ENCODE measurements at regions not wholly inside any gene's neighbourhood (a gene's known extent, or its start where the extent isn't known, plus 50 kb on each side); places are given as distances from the start of the nearest gene placed in this dataset.

DNA sequence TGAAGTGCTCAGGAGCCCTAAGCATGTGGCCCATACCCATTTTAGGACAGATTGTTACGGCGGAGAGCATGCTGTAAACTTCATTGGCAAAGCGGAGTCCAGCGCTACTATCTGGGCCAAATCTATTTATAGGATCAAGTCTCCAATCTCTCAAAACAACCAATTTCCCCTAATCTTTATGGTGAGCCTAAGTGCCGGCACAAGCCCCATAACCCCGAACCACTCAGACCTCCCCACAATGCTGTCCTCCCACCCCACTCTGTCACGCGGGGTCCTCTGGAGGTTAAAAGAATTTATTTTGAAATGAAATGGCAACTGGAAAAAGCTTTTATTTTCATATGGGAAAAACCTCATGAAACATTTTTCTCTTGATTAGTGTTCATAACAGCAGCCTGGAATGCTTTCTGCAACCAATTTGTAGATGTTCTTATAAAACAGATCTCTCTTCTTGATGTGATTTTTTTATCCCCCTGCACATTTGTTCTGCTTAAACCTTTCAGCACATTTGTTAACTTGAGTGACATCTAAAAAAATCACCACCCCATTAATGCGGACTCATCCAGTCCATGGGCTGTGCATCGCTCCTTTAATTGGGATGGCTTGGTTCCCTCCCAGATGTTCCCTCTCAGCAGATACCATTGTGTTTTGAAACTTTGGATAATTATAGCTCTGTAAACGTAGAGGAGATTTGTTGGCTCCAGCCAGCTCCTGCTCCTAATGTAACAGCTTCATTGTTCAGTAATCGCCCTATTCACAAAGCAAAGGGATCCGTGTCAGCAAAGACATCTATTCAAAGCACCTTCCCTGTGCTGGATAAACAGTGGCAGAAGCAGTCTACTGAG lies 323.6 kb downstream of the CD83 start:
- no peak for DNase-seq

DNA sequence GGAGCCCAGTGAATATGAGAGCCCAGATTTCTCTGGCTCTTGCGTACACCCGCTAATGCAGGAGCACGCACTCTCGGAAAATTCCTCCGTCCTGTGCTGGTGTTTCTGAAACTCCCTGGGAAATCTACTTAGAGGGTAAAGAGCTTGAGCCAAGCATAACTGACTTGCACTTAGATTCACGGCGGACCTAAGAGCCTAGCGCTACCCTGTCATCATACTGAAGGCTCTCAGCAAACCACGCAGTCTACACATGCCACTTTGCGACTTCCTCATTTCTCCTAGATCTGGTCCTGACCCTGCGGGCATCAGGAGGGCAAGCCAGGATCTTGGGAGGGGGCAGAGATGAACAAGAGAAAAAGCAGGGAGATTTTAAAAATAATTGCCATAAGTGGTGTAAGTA lies 324.7 kb downstream of the CD83 start:
- DNase-seq: no peak

DNA sequence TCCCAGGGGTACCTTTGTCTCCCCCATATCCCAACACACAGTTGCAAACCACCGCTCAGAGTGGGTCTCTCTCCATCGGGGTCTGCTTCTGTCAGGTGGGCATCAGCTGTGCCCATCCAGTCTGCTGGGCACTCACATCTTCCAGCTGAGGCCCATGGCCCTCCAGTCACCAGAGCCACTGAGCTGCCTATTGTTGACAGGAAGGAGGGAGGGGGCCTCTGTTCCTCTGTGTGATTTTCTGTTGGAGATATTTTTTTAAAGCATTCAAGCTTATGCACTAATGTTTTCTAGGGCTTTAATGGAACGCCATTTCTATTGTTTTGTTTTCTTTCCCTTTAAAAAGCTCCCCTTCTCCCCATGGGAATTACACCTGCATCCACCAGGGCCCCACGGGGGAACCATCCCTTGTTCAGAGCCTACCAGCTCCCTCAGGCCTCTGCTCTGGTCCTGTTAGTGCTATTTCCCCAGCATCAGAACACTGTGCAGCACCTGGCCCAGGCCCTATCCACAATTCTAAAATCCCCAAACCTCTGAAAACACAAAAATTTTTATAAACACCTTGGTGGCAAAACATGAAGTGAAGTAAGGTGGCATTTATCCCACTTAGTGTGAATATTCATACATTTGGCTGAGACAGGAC lies 326.2 kb downstream of the CD83 start:
- no peak for DNase-seq

DNA sequence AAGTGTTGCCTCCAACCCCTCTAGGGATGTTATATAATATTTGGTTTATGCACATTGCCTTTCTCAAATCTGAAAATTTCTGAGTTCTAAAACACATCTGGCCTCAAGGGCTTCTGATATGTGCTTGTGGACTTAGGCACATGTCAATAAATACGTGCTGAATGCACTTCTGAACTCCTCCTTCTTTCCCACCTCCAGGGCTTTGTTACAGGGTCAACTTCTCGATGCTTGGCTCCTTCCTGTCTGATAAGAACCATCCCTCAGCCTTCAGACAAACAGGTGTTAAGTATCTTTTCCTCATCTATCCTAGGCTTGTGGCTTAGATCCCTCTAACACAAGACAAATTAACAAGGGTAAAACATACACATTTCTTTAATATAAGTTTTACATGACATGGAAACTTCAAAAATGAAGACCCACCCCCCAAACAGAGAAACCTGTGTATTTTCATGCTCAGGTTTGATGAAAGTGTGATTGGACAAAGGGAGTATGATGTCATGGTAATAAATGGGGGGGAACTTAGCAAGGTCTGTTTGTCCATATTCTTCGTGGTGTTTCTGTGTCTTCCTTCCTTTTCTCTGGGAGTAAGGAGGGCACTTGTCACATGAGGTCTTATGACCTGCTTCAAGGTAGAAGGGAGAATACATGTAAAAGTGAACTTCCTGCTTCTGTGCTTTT lies 326.9 kb downstream of the CD83 start:
- DNase-seq: no peak

DNA sequence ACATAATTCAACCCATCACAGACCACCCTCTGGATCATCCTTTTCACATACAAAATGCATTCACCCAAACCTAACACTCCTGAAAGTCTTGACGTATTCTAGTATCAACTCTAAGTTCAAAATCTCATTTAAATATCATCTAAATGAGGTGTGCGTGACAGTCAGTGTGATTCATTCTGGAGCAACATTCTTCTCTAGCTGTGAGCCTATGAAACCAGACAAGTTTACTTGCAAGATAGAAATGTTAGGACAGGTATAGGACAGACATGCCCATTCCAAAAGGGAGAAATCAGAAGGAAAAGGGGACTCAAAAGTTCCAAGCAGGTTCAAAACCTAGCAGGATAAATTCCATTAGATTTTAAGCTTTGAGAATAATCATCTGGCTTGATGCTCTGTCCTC lies 329.7 kb downstream of the CD83 start:
- no peak for DNase-seq

DNA sequence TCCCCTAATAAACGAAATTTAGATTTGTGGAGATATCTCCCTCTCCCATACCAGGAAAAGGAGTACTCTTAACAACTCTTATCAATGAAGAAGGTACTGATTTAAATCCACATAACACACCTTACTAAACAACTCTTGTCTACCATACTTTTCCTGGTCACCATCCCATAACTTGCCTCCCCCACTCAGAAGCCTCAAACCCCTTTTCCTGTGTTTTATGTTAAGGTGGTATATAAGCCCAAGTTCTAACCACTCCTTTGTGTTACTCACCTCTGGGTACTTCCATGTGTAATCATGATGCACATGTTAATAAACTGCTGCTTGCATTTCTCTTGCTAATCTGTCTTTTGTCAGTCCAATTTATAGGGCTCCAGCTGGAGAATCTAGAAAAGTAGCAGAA lies 330.7 kb downstream of the CD83 start:
- DNase-seq: no peak

DNA sequence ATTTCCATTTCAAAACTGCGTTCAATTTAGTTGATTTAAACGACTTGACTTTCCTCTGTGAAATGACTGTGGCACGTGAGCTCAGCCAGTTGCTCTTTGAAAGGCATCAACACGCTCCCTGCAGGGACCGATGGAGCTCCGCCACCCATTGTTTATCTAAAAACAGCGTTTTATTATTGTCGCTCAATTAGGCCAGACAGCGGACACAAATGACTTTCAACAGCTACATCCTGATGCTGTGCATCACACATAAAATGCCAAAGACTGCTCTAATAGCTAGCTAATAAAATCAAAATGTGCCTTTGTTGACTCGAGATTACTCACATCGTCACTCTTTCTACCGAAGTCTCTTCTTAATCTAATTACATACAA lies 332.5 kb downstream of the CD83 start:
- DNase-seq: no peak

DNA sequence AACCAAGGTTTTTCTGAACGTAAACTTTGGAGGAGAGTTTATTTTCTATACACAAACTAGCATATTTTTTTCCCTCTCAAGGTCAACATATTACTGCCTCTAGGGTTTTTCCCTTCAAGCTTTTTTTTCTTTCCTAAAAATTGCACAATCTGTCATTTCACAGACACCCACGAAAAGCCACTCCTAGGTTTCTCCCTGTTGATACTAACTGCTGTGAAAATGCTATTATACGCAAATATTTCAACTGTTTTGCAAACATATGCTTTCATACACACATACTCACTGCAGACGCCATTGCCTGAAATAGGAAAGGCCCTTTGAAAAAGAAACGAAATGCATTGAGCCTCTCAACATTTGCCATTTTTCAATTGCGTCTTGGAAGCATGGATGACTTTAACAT lies 333.0 kb downstream of the CD83 start:
- no peak for DNase-seq

DNA sequence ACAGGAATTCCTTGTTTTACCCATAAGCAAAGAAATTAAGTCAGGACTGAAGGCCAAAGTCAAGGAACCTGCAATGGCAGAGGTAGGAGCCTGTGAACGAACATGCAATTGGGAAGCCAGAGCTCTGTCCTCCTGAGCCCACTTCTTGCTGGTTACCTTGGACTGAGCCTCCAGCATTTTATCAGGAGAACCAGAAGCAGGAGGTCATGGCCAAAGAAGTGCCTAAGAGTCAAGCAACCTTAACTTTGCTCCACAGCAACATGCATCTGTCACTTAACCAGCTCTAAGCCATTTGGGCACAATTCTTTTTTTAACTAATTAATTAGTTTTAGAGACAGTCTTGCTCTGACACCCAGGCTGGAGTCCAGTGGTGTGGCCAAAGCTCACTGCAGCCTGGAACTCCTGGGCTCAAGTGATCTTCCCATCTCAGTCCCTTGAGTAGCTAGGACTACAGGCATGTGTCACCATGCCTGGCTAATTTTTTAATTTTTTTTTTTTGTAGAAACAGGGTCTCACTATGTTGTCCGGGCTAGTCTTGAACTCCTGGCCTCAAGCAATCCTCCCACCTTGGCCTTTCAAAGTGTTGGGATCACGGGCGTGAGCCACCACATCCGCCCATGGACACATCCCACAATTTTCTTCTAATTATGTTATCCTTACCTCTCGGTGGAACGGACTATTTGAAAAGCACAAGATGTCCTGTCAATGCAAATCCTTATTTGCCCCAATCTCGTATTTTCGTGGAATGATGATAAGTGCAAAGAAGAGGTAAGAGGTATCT lies 334.2 kb downstream of the CD83 start:
- DNase-seq: no peak

DNA sequence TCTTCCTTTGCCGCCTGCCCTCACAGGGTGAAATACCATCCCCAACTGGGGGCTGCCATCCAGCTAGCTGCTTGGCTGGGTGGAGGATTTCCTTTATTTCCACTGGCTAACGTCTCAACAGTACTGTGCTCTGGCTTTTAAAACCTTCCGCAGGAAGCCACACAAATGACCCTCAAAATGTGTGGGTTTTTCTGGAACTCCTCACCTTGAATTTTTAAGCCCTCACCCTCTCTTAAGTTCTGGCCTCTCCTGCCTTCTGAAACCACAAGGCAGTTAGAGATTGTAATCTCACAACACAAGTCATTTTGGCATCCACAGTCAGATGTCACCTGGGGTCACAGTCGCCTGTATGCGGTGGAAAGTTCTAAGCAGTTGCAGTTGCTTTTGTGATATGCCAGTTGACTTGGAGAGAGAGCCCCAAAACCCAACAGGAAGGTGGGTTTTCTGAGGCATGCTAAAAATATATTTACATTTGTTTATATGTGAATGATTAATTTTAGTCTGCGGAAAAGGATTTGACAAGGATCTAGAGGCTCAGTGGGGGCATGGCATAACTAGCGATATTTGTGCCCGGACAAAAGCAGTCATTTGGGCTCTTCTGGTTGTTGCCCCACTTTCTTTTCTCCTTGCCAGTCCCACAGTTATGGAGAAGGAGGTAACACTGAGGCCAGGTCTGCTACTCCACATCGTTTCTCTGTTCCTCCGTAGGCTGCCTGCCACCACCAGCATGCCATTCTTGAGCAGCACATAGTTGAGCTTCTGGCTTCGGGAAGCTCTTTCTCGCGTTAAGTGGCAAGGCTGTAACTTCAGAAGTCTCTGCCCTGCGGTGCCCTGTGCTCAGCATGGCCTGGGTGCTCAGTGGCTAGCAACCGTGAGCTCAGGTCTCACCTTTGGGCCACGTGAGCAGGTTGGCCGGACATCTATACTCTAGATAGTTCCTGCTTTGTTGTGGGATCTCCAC lies 335.3 kb downstream of the CD83 start:
- no peak for DNase-seq

DNA sequence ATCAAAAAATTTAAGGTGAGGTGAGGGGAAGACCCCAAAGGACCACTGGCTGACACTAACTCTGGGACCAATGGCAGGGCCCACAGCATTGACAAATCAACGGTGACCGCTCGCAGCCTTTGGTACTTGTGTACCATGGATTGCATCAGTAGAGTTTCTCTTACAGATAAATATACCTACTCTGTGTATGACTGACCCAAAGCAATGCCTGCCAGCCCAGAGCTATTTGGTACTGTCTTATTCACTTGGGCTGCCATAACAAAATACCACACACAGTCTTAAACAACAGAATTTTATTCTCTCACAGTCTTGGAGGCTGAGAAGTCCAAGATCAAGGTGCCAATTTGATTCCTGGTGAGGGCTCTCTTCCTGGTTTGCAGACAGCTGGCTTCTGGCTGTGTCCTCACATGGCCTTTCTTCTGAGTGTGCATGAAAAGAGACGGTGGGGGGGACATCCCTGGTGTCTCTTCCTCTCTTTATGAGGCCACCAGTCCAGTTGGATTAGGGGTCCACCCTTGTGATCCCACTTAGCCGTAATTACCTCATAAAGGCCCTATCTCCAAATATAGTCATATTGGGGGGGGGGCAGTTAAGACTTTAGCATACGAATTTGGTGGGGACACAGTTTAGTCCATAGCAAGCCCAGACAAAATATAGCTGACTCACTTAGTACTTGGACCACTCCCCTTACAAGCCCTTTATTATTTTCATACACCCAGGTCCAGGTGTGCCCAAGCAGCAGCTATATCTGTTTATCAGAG lies 336.3 kb downstream of the CD83 start:
- DNase-seq: no peak

DNA sequence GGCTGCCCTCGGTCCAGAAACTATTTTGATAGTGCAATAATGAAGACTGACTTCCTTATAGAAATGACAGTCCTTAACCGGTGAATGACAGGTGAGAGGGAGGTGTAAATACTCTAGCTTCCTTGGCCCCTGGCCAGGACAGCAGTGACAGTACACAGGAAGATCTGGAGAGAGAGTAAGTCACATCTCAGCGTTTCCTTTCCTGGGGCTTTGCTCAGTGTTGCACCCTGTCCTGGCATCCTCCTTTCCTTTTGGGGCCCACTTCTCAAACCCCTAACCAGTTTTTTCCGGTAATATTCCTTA lies 336.9 kb downstream of the CD83 start:
- no peak for DNase-seq

DNA sequence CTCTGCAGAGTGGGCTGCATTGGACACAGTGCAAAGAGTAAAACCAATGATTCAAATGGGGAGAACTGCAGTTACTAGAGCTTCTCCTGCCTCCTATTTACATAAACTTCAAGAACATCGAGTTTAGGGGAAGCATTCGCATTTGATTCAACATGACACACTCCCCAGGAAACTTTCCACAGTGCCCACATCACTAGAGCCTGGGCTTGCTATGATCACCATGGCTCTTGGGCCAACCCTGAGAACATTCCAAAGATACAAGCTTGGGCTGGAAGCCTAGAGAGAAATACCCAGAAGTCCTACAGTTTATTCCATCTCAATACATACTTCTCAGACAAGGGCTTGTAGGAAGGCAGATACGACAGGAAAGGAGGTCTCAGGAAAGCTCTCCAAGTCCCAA lies 337.9 kb downstream of the CD83 start:
- DNase-seq: no peak

DNA sequence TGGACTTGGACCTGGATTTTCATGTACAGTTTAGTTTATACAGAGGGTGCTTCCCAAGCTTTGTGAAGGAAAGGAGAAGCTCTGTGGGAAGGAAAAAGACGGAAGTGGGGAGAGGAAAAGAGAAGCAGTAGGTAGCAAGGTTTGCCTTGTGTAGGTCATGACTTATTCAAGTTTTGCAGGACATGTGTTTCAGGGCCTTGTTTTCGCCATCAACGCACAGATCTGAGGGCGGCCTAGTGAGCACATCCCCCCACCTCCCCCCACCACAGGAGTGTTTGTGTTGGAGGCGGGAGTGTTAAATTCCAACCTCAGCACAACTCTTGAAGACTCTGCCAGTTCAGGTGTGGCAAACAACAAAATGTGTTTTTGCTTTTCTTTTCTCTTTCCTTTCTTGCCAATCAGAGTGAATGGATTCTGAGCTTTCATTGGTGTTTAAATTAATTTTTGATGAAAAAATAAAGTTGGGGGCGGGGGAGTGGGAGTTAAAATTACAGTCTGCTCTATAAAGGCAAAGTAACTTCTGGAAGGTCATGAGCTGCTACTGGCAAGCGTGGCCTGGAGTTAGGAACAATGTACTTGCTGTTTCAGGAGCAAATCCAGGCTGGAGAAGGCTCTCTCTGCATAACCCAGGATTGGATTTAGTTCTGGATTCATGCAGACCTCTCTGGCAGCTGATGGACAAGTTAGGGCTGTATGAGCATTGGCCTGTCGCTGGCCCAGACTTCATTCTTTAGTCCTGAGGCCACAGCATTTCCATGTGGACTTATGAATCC lies 338.5 kb downstream of the CD83 start:
- no peak for DNase-seq

DNA sequence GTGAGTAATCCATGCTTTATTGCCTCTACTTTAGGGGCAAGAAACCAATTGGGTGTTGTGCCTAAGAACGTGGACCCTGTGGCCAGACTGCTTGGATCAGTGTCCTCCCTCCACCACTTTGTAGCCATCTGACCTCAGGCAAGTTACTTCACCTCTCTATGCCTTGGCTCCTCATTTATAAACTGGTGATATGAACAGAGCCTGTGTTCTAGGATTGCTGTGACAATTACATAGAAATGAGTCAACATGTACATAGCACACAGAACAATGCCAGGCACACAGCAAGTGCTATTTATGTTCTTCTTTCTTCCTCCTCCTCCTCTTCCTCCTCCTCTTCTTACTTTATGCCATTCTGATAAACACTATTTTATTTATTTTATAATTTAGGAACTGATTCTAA lies 339.4 kb downstream of the CD83 start:
- no peak for DNase-seq

DNA sequence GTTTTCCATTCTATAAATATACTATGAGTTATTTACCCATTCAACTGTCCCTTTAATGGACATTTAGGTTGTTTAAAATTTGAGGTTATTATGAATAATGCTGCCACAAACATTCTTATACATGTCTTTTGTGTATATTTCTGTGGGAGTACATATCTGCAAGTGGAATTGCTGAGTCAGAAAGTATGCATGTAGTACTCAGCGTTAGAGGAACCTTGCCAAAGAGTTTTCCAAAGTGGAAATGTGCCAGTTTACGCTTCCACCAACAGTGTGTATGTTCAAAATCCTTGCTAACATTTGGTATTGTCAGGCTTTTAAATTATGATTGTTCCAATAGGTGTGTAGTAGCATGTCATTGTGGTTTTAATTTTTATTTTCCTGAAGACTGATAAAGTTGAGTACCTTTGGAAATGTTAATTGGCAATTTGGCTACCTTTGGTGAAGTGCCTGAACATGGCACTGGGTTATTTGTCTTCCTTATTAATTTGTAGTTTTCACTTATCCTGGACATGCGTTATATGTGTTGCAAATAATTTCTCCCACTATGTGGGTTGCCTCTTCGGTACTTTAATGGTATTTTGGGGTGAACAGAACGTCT lies 341.2 kb downstream of the CD83 start:
- peak; percentile 61 for DNase-seq

DNA sequence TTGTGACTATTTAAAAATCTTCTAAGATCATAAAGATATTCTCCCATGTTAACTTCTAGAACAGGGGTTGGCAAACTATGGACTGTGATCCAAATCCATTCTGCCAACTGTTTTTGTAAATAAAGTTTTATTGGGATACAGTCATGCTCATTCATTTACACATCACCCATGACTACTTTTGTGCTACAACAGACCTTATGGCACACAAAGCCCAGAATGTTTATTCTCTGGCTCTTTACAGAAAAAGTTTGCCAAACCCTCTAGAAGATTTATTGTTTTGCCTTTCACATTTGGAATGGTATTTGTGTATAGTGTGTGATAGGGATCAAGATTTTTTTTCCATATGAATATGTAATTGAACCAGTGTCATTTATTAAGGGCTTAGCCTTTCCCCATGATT lies 341.7 kb downstream of the CD83 start:
- DNase-seq: no peak

DNA sequence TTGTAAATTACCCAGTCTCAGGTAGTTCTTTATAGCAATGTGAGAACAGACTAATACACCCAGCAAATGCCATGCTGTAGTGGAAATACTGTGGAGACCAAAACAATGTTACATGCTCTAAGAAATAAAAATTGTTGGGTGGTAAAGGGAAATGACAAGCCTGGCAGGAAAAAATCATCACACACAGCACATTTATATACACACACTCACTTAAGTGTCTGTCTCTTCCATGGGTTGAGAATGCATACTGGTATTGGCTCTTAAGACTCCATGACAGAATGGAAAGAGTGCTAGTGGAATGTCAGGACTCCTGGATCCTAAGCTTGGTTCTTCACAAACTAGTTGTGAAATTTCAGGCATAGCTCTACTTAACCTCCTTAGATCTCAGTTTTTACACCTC lies 343.0 kb downstream of the CD83 start:
- no peak for DNase-seq

DNA sequence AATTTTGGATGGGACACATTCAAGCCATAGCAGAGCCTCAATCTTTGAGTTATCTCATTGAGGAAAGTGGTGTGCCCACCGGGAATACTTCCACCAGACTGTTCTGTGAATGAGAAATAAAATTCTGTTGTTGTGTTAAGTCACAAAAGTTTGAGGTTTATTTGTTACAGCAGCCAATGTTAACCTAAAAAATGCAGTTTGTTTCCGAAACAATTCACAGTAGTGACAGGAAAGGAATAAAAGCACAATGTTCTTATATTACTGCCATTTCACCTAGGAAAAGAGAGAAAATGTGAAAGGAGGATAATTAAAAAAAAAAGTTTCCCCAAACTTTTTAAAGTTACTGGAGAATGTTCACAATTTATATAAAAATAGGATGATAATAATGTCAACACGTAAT lies 344.6 kb downstream of the CD83 start:
- no peak for DNase-seq

DNA sequence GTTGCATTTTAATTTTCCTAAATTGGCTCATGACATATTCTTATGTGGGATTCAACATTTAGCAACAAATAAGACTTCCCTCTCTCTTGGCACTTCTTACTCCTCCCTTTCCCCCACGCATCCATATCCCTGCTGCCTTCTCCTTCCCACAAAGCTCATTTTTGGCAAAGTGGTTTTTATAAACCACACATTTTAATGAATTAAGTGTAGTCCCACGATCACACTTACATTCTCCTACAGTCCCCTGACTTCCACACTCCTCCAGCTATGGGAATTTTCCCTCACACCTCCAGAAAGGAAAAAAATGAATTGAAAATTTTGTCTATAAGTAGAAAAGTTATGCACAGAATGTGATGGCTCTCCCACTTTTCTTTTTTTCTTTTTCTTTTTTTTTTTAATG lies 345.0 kb downstream of the CD83 start:
- DNase-seq: no peak

Data from amniotic stem cell (primary cell).